ENCODE measurements at regions not wholly inside any gene's neighbourhood (a gene's known extent, or its start where the extent isn't known, plus 50 kb on each side); places are given as distances from the start of the nearest gene placed in this dataset.

GRCh38 chr3:162774613-162775100, 1278.0 kb downstream of the OTOL1 start:
- no peak for TF ChIP-seq CTCF (conservative IDR thresholded peaks at IDR 0.05; ENCODE audit: low read length)
- TF ChIP-seq EZH2phosphoT487 (IDR thresholded peaks at IDR 0.05; ENCODE audit: borderline replicate concordance, low read depth, low read length) = no peak

Measured in OCI-LY7 (cell line).